IMR-90 (cell line): ENCODE measurements at regions not wholly inside any gene's neighbourhood (a gene's known extent, or its start where the extent isn't known, plus 50 kb on each side); places are given as distances from the start of the nearest gene placed in this dataset.

Experiments
- ATAC-seq: fragments of 200-7000 bp; cut with Tn5 transposase; 2 replicates; pipeline ENCODE4 v1.9.1; 2020; ENCODE audit warnings: low read depth, mild to moderate bottlenecking, moderate library complexity
- BruUV-seq: library from RNA; stranded (reverse); fragments of 400-500 nt; replicated peaks from 2 replicates; lab custom pipeline; 2021; lab: Mats Ljungman, UMichigan
- CTCF ChIA-PET: fragments of 300-600 bp; formaldehyde crosslinking; extraction: SDS; loops from one replicate; lab custom pipeline; 2021; ENCODE audit warnings: antibody characterized with exemption; lab: Yijun Ruan, JAX
- POLR2A ChIA-PET: fragments of 300-600 bp; sonication (Branson Sonifier 250); formaldehyde crosslinking; loops from one replicate; lab custom pipeline; 2022; ENCODE audit warnings: antibody characterized with exemption; ENCODE audit not compliant: unreplicated experiment; lab: Charles Lee
- DNase-seq: peaks from one replicate; pipeline ENCODE4 v3.0.0; 2013
- H2AFZ ChIP-seq: replicated peaks from 2 replicates; pipeline ENCODE3; 2013; ENCODE audit warnings: low read length, mild to moderate bottlenecking; ENCODE audit not compliant: poor library complexity
- H2AK5ac ChIP-seq: 2 replicates; pipeline ENCODE4 v1.6.1; 2013; ENCODE audit warnings: low read depth, low read length, inconsistent platforms
- H2AK9ac ChIP-seq: replicated peaks from 2 replicates; pipeline ENCODE3; 2013; ENCODE audit warnings: mild to moderate bottlenecking, low read depth, low read length, moderate library complexity; ENCODE audit not compliant: poor library complexity
- H2BK120ac ChIP-seq: 2 replicates; pipeline ENCODE4 v1.6.1; 2013; ENCODE audit warnings: low read depth, low read length, inconsistent platforms
- H2BK15ac ChIP-seq: 3 replicates; pipeline ENCODE4 v1.6.1; 2013; ENCODE audit warnings: low read depth, low read length, inconsistent platforms
- H2BK20ac ChIP-seq: 2 replicates; pipeline ENCODE4 v1.6.1; 2013; ENCODE audit warnings: low read depth, mild to moderate bottlenecking, inconsistent platforms, low read length, moderate library complexity
- H2BK5ac ChIP-seq: 2 replicates; pipeline ENCODE4 v1.6.1; 2013; ENCODE audit warnings: mild to moderate bottlenecking, low read depth, low read length, inconsistent platforms; ENCODE audit not compliant: poor library complexity, severe bottlenecking
- H3K14ac ChIP-seq: replicated peaks from 2 replicates; pipeline ENCODE4 v1.6.1; 2013; ENCODE audit warnings: low read depth, low read length, inconsistent platforms
- H3K18ac ChIP-seq: 2 replicates; pipeline ENCODE4 v1.6.1; 2013; ENCODE audit warnings: low read depth, low read length, control low read depth
- H3K23ac ChIP-seq: 2 replicates; pipeline ENCODE4 v1.6.1; 2013; ENCODE audit warnings: low read depth, low read length, inconsistent platforms
- H3K27ac ChIP-seq: 2 replicates; pipeline ENCODE4 v1.5.1; 2013; ENCODE audit warnings: mild to moderate bottlenecking, control low read depth, low read length; ENCODE audit not compliant: insufficient read depth
- H3K27me3 ChIP-seq: 2 replicates; pipeline ENCODE4 v1.6.1; 2013; ENCODE audit warnings: low read length; ENCODE audit not compliant: control insufficient read depth, insufficient read depth
- H3K36me3 ChIP-seq: 2 replicates; pipeline ENCODE4 v1.6.1; 2013; ENCODE audit warnings: low read length, mixed read lengths; ENCODE audit not compliant: control insufficient read depth, insufficient read depth
- H3K4ac ChIP-seq: 2 replicates; pipeline ENCODE4 v1.6.1; 2013; ENCODE audit warnings: low read depth, low read length, inconsistent platforms
- H3K4me1 ChIP-seq: 2 replicates; pipeline ENCODE4 v1.6.1; 2013; ENCODE audit warnings: low read length, mixed read lengths; ENCODE audit not compliant: control insufficient read depth, insufficient read depth
- H3K4me2 ChIP-seq: 2 replicates; pipeline ENCODE4 v1.6.1; 2013; ENCODE audit warnings: low read depth, mild to moderate bottlenecking, control low read depth, low read length, moderate library complexity
- H3K4me3 ChIP-seq: 2 replicates; pipeline ENCODE4 v1.5.1; 2013; ENCODE audit warnings: low read depth, mild to moderate bottlenecking, control low read depth, low read length, moderate library complexity; ENCODE audit not compliant: insufficient read depth
- H3K56ac ChIP-seq: 2 replicates; pipeline ENCODE4 v1.6.1; 2013; ENCODE audit warnings: low read length, inconsistent platforms; ENCODE audit not compliant: insufficient read depth; ENCODE audit errors: extremely low read depth
- H3K79me1 ChIP-seq, 2 experiments: 2 replicates each; pipeline ENCODE4 v1.6.1; 2013; ENCODE audit warnings: low read length in 2 of 2, inconsistent platforms in 1 of 2, low read depth in 1 of 2
- H3K9ac ChIP-seq: 2 replicates; pipeline ENCODE4 v1.6.1; 2013; ENCODE audit warnings: low read depth, low read length, control low read depth
- H3K9me1 ChIP-seq: 2 replicates; pipeline ENCODE4 v1.6.1; 2013; ENCODE audit warnings: low read length, inconsistent platforms; ENCODE audit not compliant: insufficient read depth
- H3K9me3 ChIP-seq: 2 replicates; pipeline ENCODE4 v1.6.1; 2013; ENCODE audit warnings: low read length; ENCODE audit not compliant: control insufficient read depth, insufficient read depth
- H4K20me1 ChIP-seq: 2 replicates; pipeline ENCODE4 v1.6.1; 2013; ENCODE audit warnings: low read length, inconsistent platforms; ENCODE audit not compliant: insufficient read depth
- H4K5ac ChIP-seq: 2 replicates; pipeline ENCODE4 v1.6.1; 2013; ENCODE audit warnings: mild to moderate bottlenecking, low read depth, low read length, control low read depth
- H4K8ac ChIP-seq, 2 experiments: 2 replicates each; pipeline ENCODE4 v1.6.1; 2013; ENCODE audit warnings: low read depth in 2 of 2, low read length in 2 of 2, control low read depth in 1 of 2, inconsistent platforms in 1 of 2
- H4K91ac ChIP-seq: 2 replicates; pipeline ENCODE4 v1.6.1; 2013; ENCODE audit warnings: low read depth, low read length, inconsistent platforms; ENCODE audit not compliant: insufficient read depth
- NFE2L2 ChIP-seq: fragments of 150-350 bp; IDR thresholded peaks from 2 replicates; pipeline ENCODE4 v1.6.1; 2016; ENCODE audit warnings: low read depth, mild to moderate bottlenecking, low read length
- WGBS, 2 experiments: methylation state at CpG; one replicate each; pipeline versions ENCODE4 v1.1.5 to v1.1.7; 2013; ENCODE audit warnings: missing lambda C conversion rate in 2 of 2; ENCODE audit not compliant: insufficient read length in 1 of 2; ENCODE audit errors: extremely low coverage in 2 of 2; 5-methylcytosine and 5-hydroxymethylcytosine counted together
- dilution Hi-C: fragments of 300-500 bp; cut with HindIII; formaldehyde crosslinking; loops from one replicate; pipeline ENCODE4 v1.14.3; 2018; ENCODE audit warnings: low sequenced_read_pairs; ENCODE audit not compliant: unreplicated experiment
- in situ Hi-C: fragments of 300-500 bp; cut with MboI; formaldehyde crosslinking; loops from 3 replicates; pipeline ENCODE4 v1.14.3; 2019; ENCODE audit warnings: low sequenced_read_pairs, inconsistent platforms, mixed read lengths
- intact Hi-C: fragments of 100-400 bp; cut with micrococcal nuclease; formaldehyde crosslinking; loops from 2 replicates; pipeline ENCODE4 v1.10.0; 2022

DNA sequence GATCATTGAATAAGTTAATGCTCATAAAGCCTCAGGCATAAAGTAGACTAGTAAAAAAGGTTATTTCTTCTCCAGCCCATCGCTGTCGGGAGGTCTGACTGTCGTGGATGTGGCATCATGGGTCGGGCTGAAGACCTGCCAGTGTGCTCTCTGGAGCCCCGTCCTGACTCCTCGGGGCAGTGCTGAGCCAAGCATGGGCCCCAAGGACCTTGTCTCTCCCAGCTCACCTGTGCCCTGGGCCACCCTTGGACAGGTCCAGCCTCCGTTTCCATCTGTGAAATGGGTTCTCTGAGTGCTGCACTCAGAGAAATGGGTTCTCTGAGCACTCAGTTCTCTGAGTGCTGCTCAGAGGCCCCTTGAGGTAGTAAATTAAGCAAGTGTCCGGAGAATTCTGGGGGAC, 269.0 kb downstream of the GADD45G start:
- Histone ChIP-seq H3K23ac (no peak overlapping the region), H3K9ac (no peak overlapping the region), H3K27ac (no peak overlapping the region), H3K9me3 (no peaks in the 10 kb centered on the region), H2AK9ac (no peak overlapping the region), H2BK20ac (no peak overlapping the region), H4K5ac (no peak overlapping the region), H3K4ac (no peak overlapping the region), H4K91ac (no peak overlapping the region), H4K8ac (no peak overlapping the region), H3K9me1 (no peaks in the 10 kb centered on the region), H3K14ac (no peak overlapping the region), H3K4me3 (no peak overlapping the region), H3K79me1 (no peaks in the 10 kb centered on the region), H3K4me2 (no peak overlapping the region), H2BK120ac (no peak overlapping the region), H4K20me1 (no peaks in the 10 kb centered on the region), H2BK15ac (no peak overlapping the region), H3K56ac (no peak overlapping the region), H3K27me3 (no peaks in the 10 kb centered on the region; the same call in 1 of the 2 replicates), H3K36me3 (no peaks in the 10 kb centered on the region), H2AK5ac (no peak overlapping the region), H3K18ac (no peak overlapping the region), H2AFZ (no peak overlapping the region), H2BK5ac (no peak overlapping the region), H3K4me1 (no peaks in the 10 kb centered on the region)
- dilution Hi-C loops = no loop called here
- no peak for ATAC-seq
- POLR2A ChIA-PET = no interaction called here
- CTCF ChIA-PET = interaction anchor here (0.5 kb wide), 1 partner anchor 191 kb away, joined by 4 read pairs; no protein-coding TSS in a partner anchor
- in situ Hi-C loops = no loop called here
- no peak for DNase-seq
- intact Hi-C loops = no loop called here
- BruUV-seq = no TSS peak
- 70% methylated on average over 4 of the region's 8 CpGs; no CpG with 5 or more reads in 1 of the 2 experiments for WGBS, 2 experiments
- no peak for TF ChIP-seq NFE2L2
